ENCODE measurements at regions not wholly inside any gene's neighbourhood (a gene's known extent, or its start where the extent isn't known, plus 50 kb on each side); places are given as distances from the start of the nearest gene placed in this dataset.

GRCh38 chr6:68333442-68333841 lies 301.6 kb upstream of the ADGRB3 start:
- H3K9me3 ChIP-seq (ENCODE audit: severe bottlenecking): no peaks in the 10 kb centered on the region
- H3K4me3 ChIP-seq (ENCODE audit: low read depth, low read length): no peak overlapping the region
- TF ChIP-seq CTCF (IDR thresholded peaks at IDR 0.05; ENCODE audit: low read depth, low read length): no peak
- no peak overlapping the region for H3K27ac ChIP-seq
- H3K36me3 ChIP-seq: no peaks in the 10 kb centered on the region
- no peak for DNase-seq
- no peaks in the 10 kb centered on the region for H3K27me3 ChIP-seq (ENCODE audit: insufficient read depth, low read depth, severe bottlenecking)

GRCh38 chr6:68328156-68328555 lies 306.9 kb upstream of the ADGRB3 start:
- no peak for DNase-seq
- Histone ChIP-seq H3K27me3 (ENCODE audit: insufficient read depth, low read depth, severe bottlenecking) (no peaks in the 10 kb centered on the region), H3K27ac (no peak overlapping the region), H3K9me3 (ENCODE audit: severe bottlenecking) (no peaks in the 10 kb centered on the region), H3K4me3 (ENCODE audit: low read depth, low read length) (no peak overlapping the region), H3K36me3 (no peaks in the 10 kb centered on the region)
- no peak for TF ChIP-seq CTCF (IDR thresholded peaks at IDR 0.05; ENCODE audit: low read depth, low read length)

- no peaks in the 10 kb centered on the region for H3K27me3 ChIP-seq (ENCODE audit: insufficient read depth, low read depth, severe bottlenecking)
- TF ChIP-seq CTCF (IDR thresholded peaks at IDR 0.05; ENCODE audit: low read depth, low read length): no peak
- no peak overlapping the region for H3K4me3 ChIP-seq (ENCODE audit: low read depth, low read length)
- no peak for DNase-seq
- H3K9me3 ChIP-seq (ENCODE audit: severe bottlenecking): no peaks in the 10 kb centered on the region
- H3K27ac ChIP-seq: no peak overlapping the region
- no peaks in the 10 kb centered on the region for H3K36me3 ChIP-seq
Measured at GRCh38 chr6:68326762-68327161, 308.3 kb upstream of the ADGRB3 start.

- no peak overlapping the region for H3K4me3 ChIP-seq (ENCODE audit: low read depth, low read length)
- H3K9me3 ChIP-seq (ENCODE audit: severe bottlenecking): no peaks in the 10 kb centered on the region
- no peaks in the 10 kb centered on the region for H3K36me3 ChIP-seq
- no peak overlapping the region for H3K27ac ChIP-seq
- TF ChIP-seq CTCF (IDR thresholded peaks at IDR 0.05; ENCODE audit: low read depth, low read length): no peak
- no peak for DNase-seq
- H3K27me3 ChIP-seq (ENCODE audit: insufficient read depth, low read depth, severe bottlenecking): no peaks in the 10 kb centered on the region
Measured at GRCh38 chr6:68317366-68317765, 317.7 kb upstream of the ADGRB3 start.

GRCh38 chr6:68313911-68314310 lies 321.2 kb upstream of the ADGRB3 start:
- Histone ChIP-seq H3K27me3 (ENCODE audit: insufficient read depth, low read depth, severe bottlenecking) (no peaks in the 10 kb centered on the region), H3K27ac (no peak overlapping the region), H3K36me3 (no peaks in the 10 kb centered on the region), H3K9me3 (ENCODE audit: severe bottlenecking) (no peaks in the 10 kb centered on the region), H3K4me3 (ENCODE audit: low read depth, low read length) (no peak overlapping the region)
- no peak for DNase-seq
- peak; percentile 17; the same call in 1 of the 2 replicates for TF ChIP-seq CTCF (IDR thresholded peaks at IDR 0.05; ENCODE audit: low read depth, low read length)

GRCh38 chr6:68307301-68307700 lies 327.8 kb upstream of the ADGRB3 start:
- TF ChIP-seq CTCF (IDR thresholded peaks at IDR 0.05; ENCODE audit: low read depth, low read length): no peak
- Histone ChIP-seq H3K4me3 (ENCODE audit: low read depth, low read length) (no peak overlapping the region), H3K27me3 (ENCODE audit: insufficient read depth, low read depth, severe bottlenecking) (no peaks in the 10 kb centered on the region), H3K9me3 (ENCODE audit: severe bottlenecking) (no peaks in the 10 kb centered on the region), H3K27ac (no peak overlapping the region), H3K36me3 (no peaks in the 10 kb centered on the region)
- no peak for DNase-seq
